ENCODE measurements at regions not wholly inside any gene's neighbourhood (a gene's known extent, or its start where the extent isn't known, plus 50 kb on each side); places are given as distances from the start of the nearest gene placed in this dataset.

DNA sequence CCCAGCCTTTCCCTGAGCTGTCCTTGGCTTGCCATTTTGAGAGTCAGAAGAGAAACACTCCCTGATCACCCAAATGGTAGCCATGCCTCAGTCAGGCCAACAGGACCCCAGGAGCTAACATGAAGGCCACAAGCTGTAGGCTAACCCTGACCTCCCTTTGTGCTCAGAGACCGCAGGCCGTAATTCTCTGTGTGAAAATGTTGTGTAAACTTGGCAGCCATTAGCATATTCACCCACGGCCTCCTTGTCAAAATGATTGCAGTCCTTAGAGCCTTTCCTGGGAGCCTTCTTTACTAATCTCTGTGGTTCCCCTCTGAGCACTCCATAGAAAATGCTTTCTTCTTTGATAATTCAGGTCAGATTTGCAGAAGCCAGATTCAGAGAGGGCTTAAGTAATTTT lies 418.9 kb downstream of the COG6 start:
- no peaks in the 10 kb centered on the region for H3K36me3 ChIP-seq (ENCODE audit: control insufficient read depth in 5 of 5, insufficient read depth in 5 of 5, low read length in 5 of 5)
- H3K9me3 ChIP-seq (ENCODE audit: control insufficient read depth in 5 of 5, low read length in 5 of 5): peaks cover 0 to 2% (median 0%) of the 10 kb centered on the region in 5 donors
- no peaks in the 10 kb centered on the region for H3K27me3 ChIP-seq (ENCODE audit: control insufficient read depth in 5 of 5, insufficient read depth in 4 of 5, low read length in 5 of 5)
- no peak overlapping the region for H3K9ac ChIP-seq (ENCODE audit: low read length in 5 of 5)
- H3K27ac ChIP-seq (ENCODE audit: low read depth, low read length): peak overlapping the region; percentile 57
- peaks cover 4 to 21% (median 10%) of the 10 kb centered on the region in 5 donors for H3K4me1 ChIP-seq (ENCODE audit: control insufficient read depth in 5 of 5, insufficient read depth in 5 of 5, low read length in 5 of 5)
- no peak overlapping the region for H3K4me3 ChIP-seq (ENCODE audit: low read depth in 1 of 5, low read length in 5 of 5)

GRCh38 chr13:40075281-40075680 lies 419.8 kb downstream of the COG6 start:
- peaks cover 4 to 18% (median 9%) of the 10 kb centered on the region in 5 donors for H3K4me1 ChIP-seq (ENCODE audit: control insufficient read depth in 5 of 5, insufficient read depth in 5 of 5, low read length in 5 of 5)
- no peak overlapping the region for H3K4me3 ChIP-seq (ENCODE audit: low read depth in 1 of 5, low read length in 5 of 5)
- H3K36me3 ChIP-seq (ENCODE audit: control insufficient read depth in 5 of 5, insufficient read depth in 5 of 5, low read length in 5 of 5): no peaks in the 10 kb centered on the region
- H3K9me3 ChIP-seq (ENCODE audit: control insufficient read depth in 5 of 5, low read length in 5 of 5): peaks cover 0 to 2% (median 0%) of the 10 kb centered on the region in 5 donors
- no peak overlapping the region for H3K9ac ChIP-seq (ENCODE audit: low read length in 5 of 5)
- no peaks in the 10 kb centered on the region for H3K27me3 ChIP-seq (ENCODE audit: control insufficient read depth in 5 of 5, insufficient read depth in 4 of 5, low read length in 5 of 5)
- H3K27ac ChIP-seq (ENCODE audit: low read depth, low read length): peak overlapping the region; percentile 19

DNA sequence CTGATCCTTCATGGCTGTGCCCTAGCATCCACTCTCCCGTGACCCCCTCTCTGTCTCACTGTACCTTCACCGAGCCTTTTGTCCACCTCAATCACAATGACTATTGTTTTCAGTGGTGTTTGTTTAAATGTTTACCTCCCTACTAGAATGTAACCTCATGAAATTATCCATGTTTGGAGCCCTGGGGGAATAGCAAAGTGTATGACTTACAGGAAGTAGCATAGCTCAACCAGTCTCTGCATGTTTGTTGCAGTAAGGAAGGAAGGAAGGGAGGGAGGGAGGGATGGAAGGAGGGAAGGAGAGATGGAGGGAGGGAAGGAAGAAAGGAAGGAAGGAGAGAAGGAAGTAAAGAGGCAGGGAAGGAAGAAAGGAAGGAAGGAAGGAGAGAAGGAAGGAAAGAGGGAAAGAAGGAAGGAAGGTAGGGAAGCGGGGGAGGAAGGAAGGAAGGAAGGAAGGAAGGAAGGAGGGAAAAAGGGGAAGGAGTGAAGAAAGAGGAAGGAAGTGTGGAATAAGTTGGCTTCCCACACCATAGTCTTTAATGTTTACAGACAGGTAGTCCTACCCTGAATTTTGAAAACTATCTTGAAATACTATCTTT lies 421.4 kb downstream of the COG6 start:
- H3K27ac ChIP-seq (ENCODE audit: low read depth, low read length): no peak overlapping the region
- H3K9ac ChIP-seq (ENCODE audit: low read length in 5 of 5): no peak overlapping the region
- no peaks in the 10 kb centered on the region for H3K27me3 ChIP-seq (ENCODE audit: control insufficient read depth in 5 of 5, insufficient read depth in 4 of 5, low read length in 5 of 5)
- no peak overlapping the region for H3K4me3 ChIP-seq (ENCODE audit: low read depth in 1 of 5, low read length in 5 of 5)
- peaks cover 0 to 2% (median 0%) of the 10 kb centered on the region in 5 donors for H3K36me3 ChIP-seq (ENCODE audit: control insufficient read depth in 5 of 5, insufficient read depth in 5 of 5, low read length in 5 of 5)
- H3K9me3 ChIP-seq (ENCODE audit: control insufficient read depth in 5 of 5, low read length in 5 of 5): peaks cover 0 to 2% (median 0%) of the 10 kb centered on the region in 5 donors
- peaks cover 0 to 18% (median 9%) of the 10 kb centered on the region in 5 donors for H3K4me1 ChIP-seq (ENCODE audit: control insufficient read depth in 5 of 5, insufficient read depth in 5 of 5, low read length in 5 of 5)

DNA sequence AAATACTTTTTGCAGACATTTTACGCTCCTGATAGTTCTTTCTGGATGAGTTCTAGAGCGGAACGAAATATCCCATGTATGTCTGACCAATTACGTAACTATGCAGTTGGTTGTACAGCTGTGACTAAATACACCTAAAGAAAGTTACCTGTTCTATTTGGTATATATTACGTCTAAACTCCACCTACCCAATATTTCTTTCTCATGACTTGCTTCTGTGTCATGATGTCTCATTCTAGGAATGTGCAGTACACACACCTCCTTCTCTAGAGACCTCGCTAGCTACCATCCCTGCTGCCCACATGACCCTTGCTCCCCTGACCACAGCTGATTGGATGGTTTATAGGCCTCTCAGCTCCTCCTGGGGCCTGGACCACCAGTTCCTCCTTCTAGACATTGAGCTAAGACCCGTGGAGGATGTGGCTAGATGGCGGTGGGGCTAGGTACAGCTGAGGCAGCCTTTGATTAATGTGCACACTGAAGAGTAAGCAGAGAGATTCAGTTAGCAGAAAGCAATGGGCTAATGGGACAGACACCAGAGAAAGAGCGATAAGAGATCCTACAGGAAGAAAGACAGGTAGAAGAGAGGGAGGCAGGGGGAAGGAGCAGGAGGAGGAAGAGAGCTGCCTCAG lies 422.1 kb downstream of the COG6 start:
- H3K9ac ChIP-seq (ENCODE audit: low read length in 5 of 5): no peak overlapping the region
- H3K36me3 ChIP-seq (ENCODE audit: control insufficient read depth in 5 of 5, insufficient read depth in 5 of 5, low read length in 5 of 5): peaks cover 0 to 2% (median 0%) of the 10 kb centered on the region in 5 donors
- H3K27me3 ChIP-seq (ENCODE audit: control insufficient read depth in 5 of 5, insufficient read depth in 4 of 5, low read length in 5 of 5): no peaks in the 10 kb centered on the region
- peaks cover 0 to 2% (median 0%) of the 10 kb centered on the region in 5 donors for H3K9me3 ChIP-seq (ENCODE audit: control insufficient read depth in 5 of 5, low read length in 5 of 5)
- peaks cover 0 to 18% (median 9%) of the 10 kb centered on the region in 5 donors for H3K4me1 ChIP-seq (ENCODE audit: control insufficient read depth in 5 of 5, insufficient read depth in 5 of 5, low read length in 5 of 5)
- no peak overlapping the region for H3K27ac ChIP-seq (ENCODE audit: low read depth, low read length)
- H3K4me3 ChIP-seq (ENCODE audit: low read depth in 1 of 5, low read length in 5 of 5): no peak overlapping the region

DNA sequence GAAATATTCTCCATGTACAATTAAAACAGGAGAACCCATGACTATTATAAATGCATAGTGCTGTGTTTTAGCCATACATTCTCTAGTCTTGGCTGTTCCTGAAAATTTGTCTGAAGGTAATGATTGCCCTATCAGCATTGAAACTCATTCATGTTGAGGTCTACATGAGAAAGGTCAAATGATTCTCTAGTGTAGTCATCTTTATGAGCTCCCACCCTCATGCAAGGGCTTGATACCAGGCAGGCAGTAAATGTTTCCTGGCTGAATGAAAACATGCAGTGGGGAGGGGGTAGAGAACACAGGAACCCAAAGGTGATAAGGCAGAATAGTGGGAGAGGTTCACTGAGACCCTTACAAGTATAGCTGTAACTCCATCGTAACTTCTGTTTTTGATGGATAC lies 424.3 kb downstream of the COG6 start:
- H3K4me3 ChIP-seq (ENCODE audit: low read depth in 1 of 5, low read length in 5 of 5): no peak overlapping the region
- H3K9ac ChIP-seq (ENCODE audit: low read length in 5 of 5): no peak overlapping the region
- H3K4me1 ChIP-seq (ENCODE audit: control insufficient read depth in 5 of 5, insufficient read depth in 5 of 5, low read length in 5 of 5): peaks cover 0 to 12% (median 3%) of the 10 kb centered on the region in 5 donors
- H3K27ac ChIP-seq (ENCODE audit: low read depth, low read length): no peak overlapping the region
- no peaks in the 10 kb centered on the region for H3K27me3 ChIP-seq (ENCODE audit: control insufficient read depth in 5 of 5, insufficient read depth in 4 of 5, low read length in 5 of 5)
- peaks cover 0 to 2% (median 0%) of the 10 kb centered on the region in 5 donors for H3K36me3 ChIP-seq (ENCODE audit: control insufficient read depth in 5 of 5, insufficient read depth in 5 of 5, low read length in 5 of 5)
- peaks cover 0 to 2% (median 0%) of the 10 kb centered on the region in 5 donors for H3K9me3 ChIP-seq (ENCODE audit: control insufficient read depth in 5 of 5, low read length in 5 of 5)

- Histone ChIP-seq H3K36me3 (ENCODE audit: control insufficient read depth in 5 of 5, insufficient read depth in 5 of 5, low read length in 5 of 5) (peaks cover 0 to 2% (median 0%) of the 10 kb centered on the region in 5 donors), H3K27ac (ENCODE audit: low read depth, low read length) (no peak overlapping the region), H3K4me3 (ENCODE audit: low read depth in 1 of 5, low read length in 5 of 5) (no peak overlapping the region), H3K4me1 (ENCODE audit: control insufficient read depth in 5 of 5, insufficient read depth in 5 of 5, low read length in 5 of 5) (peaks cover 0 to 8% (median 0%) of the 10 kb centered on the region in 5 donors), H3K9me3 (ENCODE audit: control insufficient read depth in 5 of 5, low read length in 5 of 5) (peaks cover 0 to 2% (median 0%) of the 10 kb centered on the region in 5 donors), H3K27me3 (ENCODE audit: control insufficient read depth in 5 of 5, insufficient read depth in 4 of 5, low read length in 5 of 5) (no peaks in the 10 kb centered on the region), H3K9ac (ENCODE audit: low read length in 5 of 5) (no peak overlapping the region)
These were observed 425.2 kb downstream of the COG6 start for GRCh38 chr13:40080676-40081075.

- no peaks in the 10 kb centered on the region for H3K27me3 ChIP-seq (ENCODE audit: control insufficient read depth in 5 of 5, insufficient read depth in 4 of 5, low read length in 5 of 5)
- no peak overlapping the region for H3K9ac ChIP-seq (ENCODE audit: low read length in 5 of 5)
- H3K4me1 ChIP-seq (ENCODE audit: control insufficient read depth in 5 of 5, insufficient read depth in 5 of 5, low read length in 5 of 5): peaks cover 0 to 8% (median 0%) of the 10 kb centered on the region in 5 donors
- H3K4me3 ChIP-seq (ENCODE audit: low read depth in 1 of 5, low read length in 5 of 5): no peak overlapping the region
- H3K36me3 ChIP-seq (ENCODE audit: control insufficient read depth in 5 of 5, insufficient read depth in 5 of 5, low read length in 5 of 5): peaks cover 0 to 2% (median 0%) of the 10 kb centered on the region in 5 donors
- H3K9me3 ChIP-seq (ENCODE audit: control insufficient read depth in 5 of 5, low read length in 5 of 5): no peaks in the 10 kb centered on the region
- H3K27ac ChIP-seq (ENCODE audit: low read depth, low read length): no peak overlapping the region
These were observed 427.2 kb downstream of the COG6 start for GRCh38 chr13:40082639-40083038.

- Histone ChIP-seq H3K27ac (ENCODE audit: low read depth, low read length) (no peak overlapping the region), H3K4me1 (ENCODE audit: control insufficient read depth in 5 of 5, insufficient read depth in 5 of 5, low read length in 5 of 5) (peaks cover 0 to 8% (median 0%) of the 10 kb centered on the region in 5 donors), H3K27me3 (ENCODE audit: control insufficient read depth in 5 of 5, insufficient read depth in 4 of 5, low read length in 5 of 5) (no peaks in the 10 kb centered on the region), H3K9ac (ENCODE audit: low read length in 5 of 5) (no peak overlapping the region), H3K36me3 (ENCODE audit: control insufficient read depth in 5 of 5, insufficient read depth in 5 of 5, low read length in 5 of 5) (peaks cover 0 to 2% (median 0%) of the 10 kb centered on the region in 5 donors), H3K4me3 (ENCODE audit: low read depth in 1 of 5, low read length in 5 of 5) (no peak overlapping the region), H3K9me3 (ENCODE audit: control insufficient read depth in 5 of 5, low read length in 5 of 5) (no peaks in the 10 kb centered on the region)
These were observed 428.4 kb downstream of the COG6 start for GRCh38 chr13:40083841-40084240.

DNA sequence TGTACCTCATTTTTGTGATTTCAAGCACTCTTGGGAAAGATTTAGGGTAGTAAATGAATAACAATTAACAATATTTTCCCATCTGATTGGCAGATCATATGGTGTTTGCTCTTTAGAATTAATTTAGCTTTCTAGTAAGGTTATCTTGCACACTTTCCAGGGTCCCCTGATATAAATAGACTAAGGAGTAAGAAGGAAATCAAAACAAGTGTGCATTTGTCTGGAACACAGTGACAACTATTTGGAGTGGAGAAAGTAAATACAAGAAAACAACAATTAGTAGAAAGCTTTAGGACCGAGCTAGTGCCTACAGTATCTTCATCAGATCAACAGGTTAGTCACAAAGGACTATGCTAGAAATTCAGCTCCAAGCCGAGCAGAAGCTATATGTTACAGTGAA lies 429.5 kb downstream of the COG6 start:
- no peaks in the 10 kb centered on the region for H3K27me3 ChIP-seq (ENCODE audit: control insufficient read depth in 5 of 5, insufficient read depth in 4 of 5, low read length in 5 of 5)
- H3K9me3 ChIP-seq (ENCODE audit: control insufficient read depth in 5 of 5, low read length in 5 of 5): no peaks in the 10 kb centered on the region
- peaks cover 0 to 2% (median 0%) of the 10 kb centered on the region in 5 donors for H3K36me3 ChIP-seq (ENCODE audit: control insufficient read depth in 5 of 5, insufficient read depth in 5 of 5, low read length in 5 of 5)
- no peak overlapping the region for H3K9ac ChIP-seq (ENCODE audit: low read length in 5 of 5)
- no peak overlapping the region for H3K27ac ChIP-seq (ENCODE audit: low read depth, low read length)
- peaks cover 0 to 8% (median 0%) of the 10 kb centered on the region in 5 donors for H3K4me1 ChIP-seq (ENCODE audit: control insufficient read depth in 5 of 5, insufficient read depth in 5 of 5, low read length in 5 of 5)
- H3K4me3 ChIP-seq (ENCODE audit: low read depth in 1 of 5, low read length in 5 of 5): no peak overlapping the region

Data from subcutaneous abdominal adipose tissue (tissue), 5 donors.